Stimulated activated CD4-positive, alpha-beta T cell treated with anti-CD3 and anti-CD28 coated beads, Interleukin-1b, Interleukin-23, amount 100 ng/mL, for 24 hours (primary cell): ENCODE measurements at regions not wholly inside any gene's neighbourhood (a gene's known extent, or its start where the extent isn't known, plus 50 kb on each side); places are given as distances from the start of the nearest gene placed in this dataset.
"Not testable (repeated sequence)": the region's sequence is repeated elsewhere in the genome, so short reads cannot be mapped to it uniquely, and the experiment has no call there.

ENCODE experiments used
- DNase-seq, 4 experiments: peaks; one replicate each; pipeline ENCODE4 v3.0.0-alpha.2; 2020; ENCODE audit warnings: low read depth in 4 of 4, low spot score in 1 of 4

DNA sequence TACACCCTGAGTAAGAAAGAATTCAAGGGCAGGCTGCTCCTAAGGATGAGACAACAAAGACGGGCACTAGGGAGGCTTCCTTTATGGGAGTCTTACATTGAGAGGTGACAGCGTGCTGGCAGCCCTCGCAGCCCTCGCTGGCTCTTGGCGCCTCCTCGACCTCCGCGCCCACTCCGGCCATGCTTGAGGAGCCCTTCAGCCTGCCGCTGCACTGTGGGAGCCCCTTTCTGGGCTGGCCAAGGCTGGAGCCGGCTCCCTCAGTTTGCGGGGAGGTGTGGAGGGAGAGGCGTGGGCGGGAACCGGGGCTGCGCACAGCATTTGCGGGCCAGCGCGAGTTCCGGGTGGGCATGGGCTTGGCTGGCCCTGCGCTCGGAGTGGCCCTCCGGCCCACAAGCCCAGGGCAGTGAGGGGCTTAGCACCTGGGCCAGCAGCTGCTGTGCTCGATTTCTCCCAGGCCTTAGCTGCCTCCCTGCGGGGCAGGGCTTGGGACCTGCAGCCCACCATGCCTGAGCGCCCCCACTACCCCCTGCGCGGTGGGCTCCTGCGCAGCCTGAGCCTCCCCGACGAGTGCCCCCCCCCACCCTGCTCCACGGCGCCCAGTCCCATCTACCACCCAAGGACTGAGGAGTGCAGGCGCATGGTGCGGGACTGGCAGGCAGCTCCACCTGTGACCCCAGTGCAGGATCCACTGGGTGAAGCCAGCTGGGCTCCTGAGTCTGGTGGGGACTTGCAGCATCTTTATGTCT lies 75.3 kb downstream of the BARX1 start:
- DNase-seq, result not testable (repeated sequence)

DNA sequence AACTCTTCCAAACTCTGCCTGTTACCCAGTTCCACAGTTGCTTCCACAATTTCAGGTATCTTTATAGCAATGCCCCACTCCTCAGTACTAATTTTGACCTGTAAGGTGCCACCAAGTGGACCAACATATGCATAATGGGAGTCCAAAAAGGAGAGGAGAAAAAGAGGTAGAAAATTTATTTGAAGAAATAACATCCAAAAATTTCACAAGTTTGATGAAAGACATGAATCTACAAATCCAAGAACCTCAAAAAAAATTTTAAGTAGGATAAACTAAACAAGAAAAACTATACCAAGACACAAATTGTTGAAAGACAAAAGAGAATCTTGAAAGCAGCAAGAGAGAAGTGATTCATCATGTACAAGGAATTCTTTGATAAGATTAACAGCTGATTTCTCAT lies 79.8 kb downstream of the BARX1 start:
- no peak for DNase-seq

DNA sequence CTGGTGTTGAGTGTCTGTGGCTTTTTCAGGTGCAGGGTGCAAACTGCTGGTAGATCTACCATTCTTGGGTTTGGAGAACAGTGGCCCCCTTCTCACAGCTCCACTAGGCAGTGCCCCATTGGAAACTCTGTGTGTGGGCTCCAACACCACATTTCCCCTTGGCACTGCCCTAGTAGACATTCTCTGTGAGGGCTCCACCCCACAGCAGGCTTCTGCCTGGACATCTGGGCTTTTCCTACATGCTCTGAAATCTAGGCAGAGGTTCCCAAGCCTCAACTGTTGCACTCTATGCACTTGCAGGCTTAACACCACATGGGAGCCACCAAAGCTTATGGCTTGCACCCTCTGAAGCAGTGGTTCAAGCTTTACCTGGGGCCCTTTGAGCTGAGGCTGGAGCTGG lies 80.9 kb downstream of the BARX1 start:
- DNase-seq, result no peak

DNA sequence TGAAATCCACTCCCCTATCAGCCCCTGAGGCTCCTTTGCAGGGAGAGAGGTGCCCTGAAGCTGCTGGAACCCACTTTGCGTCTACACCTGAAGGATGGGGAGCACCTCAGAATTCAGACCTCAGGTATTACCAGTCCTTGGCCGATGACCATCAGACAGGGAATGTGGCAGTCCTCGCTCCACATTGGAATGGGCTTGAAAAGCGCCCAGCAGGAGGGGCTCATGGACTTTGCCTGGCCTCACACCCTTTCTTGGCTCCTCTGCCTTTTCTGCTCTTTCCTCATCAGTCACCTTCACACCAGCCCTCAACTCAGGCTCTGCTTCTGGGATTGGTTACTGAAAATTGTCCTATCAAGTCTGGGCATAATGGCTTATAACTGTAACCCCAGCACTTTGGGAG lies 83.9 kb downstream of the BARX1 start:
- no peak for DNase-seq

DNA sequence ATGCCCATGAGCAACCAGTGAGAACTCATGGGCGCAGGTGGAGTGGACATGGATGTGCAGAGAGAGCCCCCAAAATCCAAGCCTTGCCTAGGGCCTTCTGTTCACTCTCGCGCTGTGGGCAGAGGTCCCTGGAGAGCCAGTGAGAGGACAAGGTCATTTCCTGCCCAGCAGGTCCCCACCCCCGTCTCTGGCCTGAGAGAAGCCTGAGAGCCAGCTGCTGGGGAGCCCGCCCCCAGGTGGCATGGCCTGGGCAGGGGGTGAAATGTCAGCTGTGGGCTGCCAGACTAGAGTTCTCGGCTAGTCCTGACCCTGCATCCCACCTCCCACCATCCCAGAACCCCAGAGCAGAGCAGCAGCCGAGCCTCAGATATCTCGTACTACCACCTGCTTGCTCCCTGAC lies 85.3 kb downstream of the BARX1 start:
- no peak for DNase-seq

DNA sequence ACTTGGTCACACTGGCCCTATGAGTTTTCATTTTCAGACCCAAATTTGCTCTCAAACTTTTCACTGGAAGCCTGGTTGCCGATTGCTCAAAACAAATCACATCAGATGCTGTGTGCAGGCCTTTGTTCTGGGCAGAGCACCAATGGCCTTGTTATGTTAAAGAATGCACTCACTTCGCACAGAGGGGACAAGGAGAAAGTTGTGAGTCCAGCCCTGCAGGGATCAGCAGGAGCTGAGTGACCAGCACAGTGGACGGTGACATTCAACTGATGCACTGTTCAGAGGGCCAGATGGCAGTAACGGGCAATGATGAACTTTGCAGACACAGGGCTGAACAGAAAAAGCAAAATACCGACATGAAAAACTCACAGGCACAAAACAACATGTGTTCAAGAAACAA lies 86.1 kb downstream of the BARX1 start:
- DNase-seq, result no peak

DNA sequence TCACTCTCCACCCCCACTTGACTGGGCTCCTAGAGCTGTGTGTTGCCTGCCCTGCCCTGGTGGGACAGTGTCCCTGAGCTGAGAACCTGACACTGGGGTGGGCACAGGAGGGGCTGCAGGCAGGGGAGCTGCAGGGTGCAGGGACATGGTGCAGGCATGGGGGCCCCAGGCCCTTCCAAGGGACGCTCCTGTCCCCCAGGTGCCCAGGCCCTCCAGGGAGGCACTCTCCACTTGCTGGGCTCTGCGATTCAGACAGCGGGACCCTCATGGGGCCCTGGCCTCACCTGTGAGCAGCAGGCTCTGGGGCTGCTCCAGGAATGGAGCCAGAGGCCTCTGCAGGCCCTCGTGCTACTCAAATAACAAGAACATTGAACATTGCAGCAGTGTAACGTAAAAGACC lies 89.4 kb downstream of the BARX1 start:
- no peak for DNase-seq

DNA sequence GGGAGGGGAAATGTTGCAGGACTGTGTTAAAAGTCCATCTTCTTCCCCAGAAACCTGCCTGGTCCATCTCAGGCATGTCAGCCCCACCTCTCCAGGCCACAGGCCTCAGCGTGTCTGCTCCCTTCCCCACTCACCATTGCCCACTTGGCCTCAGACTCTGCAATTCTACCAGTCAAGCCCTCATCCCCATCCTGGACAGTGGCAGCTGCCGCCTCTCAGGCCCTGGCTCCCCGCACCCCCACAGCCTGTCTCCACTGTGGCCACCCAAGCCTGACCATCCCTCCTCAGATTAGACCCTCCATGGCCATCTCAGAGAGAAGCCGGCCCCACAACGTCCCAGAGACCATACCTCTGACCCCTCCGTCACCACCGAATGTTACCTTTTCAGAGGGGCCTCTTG lies 89.9 kb downstream of the BARX1 start:
- no peak for DNase-seq

DNA sequence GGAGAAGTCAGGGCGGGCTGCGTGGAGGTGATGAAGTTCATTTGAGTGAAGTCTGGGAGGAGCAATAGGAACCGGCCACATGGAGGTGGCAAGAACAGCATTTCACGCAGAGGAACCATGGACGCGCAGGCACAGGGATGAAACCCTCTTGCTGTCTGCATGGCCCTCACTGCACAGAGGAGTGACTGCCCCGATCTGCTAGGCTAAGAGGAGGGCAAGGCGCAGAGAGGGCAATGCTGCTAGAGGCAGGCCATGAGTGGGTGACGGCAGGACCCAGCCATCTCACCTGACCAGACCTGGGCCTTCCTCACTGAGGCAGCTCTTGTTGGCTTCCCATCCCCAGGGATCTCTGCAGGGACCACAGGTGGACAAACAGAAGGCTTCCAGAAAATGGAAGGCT lies 90.3 kb downstream of the BARX1 start:
- DNase-seq, result no peak

DNA sequence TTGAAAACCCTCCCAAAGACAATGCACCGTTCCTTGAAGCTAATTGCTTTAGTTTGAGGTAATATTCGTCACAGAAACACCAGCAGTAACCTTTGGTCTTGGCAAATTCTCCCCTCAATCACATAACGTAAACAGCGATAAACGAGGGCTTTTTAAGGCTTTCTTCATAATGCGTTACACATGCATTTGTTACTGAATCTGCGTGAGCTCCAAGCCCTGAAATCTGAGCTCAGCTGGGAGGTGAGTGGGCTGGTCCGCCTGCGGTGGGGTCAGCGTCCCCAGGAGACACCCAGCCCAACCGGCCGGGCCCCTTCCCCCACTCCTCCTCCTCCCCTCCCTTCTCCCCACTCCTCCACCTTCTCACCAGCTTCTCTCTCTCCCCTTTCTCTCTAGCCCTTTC lies 91.1 kb downstream of the BARX1 start:
- no peak for DNase-seq

DNA sequence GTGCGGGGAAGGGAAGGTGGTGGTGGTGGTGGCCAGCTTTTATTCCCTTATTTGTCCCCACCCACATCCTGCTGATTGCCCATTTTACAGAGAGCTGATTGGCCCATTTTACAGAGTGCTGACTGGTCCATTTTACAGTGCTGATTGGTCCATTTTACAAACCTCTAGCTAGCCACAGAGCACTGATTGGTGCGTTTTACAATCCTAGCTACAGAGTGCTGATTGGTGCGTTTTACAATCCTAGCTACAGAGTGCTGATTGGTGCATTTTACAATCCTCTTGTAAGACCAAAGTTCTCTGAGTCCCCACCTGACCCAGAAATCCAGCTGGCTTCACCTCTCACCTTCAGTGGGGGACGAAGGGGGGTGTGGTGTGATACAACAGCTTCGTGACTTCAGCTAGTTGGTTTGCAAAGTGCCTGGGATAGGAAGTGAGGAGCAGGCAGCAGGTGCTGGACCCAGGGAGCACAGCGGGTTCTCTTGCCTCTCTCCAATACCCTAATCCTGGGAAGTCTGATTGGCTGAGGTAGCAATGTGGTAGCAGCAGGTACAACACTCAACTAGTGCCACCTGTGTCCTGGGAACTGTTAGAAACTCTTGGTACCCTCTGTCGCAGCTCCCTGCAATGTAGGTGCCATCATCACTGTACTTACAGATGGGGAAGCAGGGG lies 92.1 kb downstream of the BARX1 start:
- no peak for DNase-seq

DNA sequence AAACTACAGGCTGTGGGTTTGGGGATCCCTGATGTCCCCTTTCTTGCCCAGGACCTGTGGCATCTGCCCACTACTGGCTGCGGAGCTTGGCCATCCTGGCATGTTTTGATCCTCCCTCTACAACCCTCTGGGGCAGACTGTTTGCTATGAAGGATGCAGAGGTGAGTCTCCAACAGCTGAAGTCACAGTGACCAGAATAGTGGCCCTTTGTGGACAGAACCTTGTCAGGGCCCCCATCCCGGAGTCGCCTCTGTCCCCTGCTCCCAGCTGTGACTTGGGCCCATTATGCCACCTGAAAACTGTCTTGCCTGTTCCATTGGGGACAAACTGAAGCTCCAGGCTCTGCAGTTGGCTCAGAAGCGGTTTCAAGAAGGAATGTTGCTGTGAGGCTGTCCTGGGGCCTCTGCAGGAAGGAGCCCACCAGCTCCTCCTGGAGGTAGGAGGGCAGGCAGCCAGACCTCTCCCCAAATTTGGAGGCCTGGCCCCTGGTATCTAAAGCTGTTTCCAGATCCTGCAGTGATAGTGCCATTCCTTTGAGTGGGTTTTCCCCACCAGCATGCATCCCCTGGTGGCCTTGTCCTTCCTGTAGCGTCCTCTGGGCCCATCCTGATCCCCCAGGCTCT lies 93.3 kb downstream of the BARX1 start:
- DNase-seq, result no peak

DNA sequence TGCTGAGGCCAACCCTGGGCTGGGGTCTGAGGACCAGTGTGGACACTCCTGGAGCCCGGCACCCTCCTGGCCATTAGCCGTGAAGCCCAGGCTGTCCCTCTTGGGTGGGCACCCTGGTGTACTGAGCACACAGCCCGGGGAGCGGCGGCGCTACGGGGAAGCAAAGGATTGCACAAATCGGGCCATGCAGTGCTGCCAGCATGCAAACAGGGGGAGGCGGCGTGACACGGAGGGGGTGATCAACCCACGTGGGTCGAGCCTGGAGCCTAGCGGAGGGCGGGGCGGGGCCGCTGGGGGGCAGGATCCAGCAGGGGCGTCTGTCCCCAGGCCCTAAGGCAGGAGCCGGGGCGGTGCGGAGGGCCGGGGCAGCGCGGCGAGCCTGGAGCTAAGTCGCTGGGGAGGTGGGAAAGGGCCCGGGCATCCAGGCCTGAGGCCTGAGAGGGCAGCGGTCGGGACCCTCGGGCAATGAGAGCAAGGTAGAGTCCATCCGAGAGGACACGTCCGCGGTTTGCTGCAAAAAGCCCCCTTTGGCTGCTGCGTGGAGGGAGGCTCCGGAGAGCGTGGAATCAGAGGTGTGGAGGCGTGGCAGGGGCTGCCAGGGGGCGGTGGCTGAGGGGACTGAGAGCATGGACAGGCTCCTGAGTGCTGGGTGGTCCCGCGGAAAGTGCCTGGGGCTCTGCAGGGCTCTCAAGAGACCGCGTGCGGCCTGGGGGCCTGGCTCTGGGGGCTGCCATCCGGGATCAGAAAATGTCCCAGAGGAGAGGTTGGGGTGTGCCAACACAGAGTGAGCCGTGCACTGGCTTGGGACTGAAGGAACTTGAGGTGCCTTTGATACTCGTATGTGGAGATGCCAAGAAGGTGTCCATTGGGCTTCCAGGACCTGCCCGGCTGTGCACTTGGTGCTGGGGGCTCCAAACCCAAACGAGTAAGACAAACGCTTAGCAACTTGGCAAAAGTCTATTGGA lies 94.2 kb downstream of the BARX1 start:
- no peak for DNase-seq

DNA sequence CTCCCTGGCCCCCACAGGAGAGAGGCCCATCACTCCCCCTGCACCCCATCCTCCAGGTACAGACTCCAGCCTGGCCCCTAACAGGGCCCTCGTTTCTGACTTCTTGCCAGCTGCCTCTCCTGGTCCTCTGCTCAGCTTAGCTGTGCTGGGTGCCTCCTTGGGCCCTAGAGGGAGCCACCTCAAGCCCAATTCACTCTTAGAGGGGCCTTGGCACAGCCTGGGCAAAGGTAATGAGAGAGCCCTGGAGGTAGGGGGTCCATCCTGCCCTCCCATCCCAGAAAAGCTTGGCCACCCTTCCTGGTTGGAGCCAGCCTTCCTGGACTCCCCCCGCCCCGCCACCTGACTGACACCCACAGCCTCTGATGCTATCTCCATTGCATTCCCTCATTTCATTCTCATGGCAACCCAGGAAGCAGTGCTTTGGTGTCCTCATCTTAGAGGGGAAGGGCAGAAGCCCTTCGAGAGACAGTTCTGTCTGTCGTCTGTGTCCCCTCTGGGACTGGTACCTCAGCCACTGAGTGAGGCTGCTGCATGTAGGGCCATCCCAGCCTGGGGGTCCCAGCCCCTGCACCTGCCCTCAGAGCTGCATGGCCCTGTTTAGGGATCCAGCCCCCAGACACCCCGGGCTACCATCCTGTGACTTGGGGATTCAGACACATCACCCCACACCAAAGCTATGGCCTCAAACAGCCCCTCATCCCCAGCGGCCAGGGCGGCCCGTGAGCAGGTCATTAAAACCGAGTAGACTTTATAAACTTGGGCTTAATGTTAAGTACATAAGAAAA lies 95.5 kb downstream of the BARX1 start:
- no peak for DNase-seq

DNA sequence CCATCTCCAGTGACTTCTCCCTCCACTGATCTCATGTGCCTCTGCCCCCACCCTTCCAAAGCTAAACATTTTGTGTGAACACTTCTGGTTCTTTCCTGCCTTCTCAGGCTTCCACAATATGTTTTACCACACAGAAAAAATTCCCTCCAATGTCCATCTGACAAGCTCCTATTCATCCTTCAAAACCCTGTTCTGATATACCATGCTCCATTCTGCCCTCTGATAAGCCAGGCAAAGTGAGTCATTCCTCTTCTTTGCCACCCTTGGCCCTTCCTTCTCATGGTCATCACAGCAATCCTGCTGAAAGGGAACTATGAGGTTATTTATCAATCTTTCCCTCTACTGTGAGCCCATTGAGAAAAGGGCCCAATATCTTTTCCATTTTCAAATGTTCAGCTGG lies 97.6 kb downstream of the BARX1 start:
- no peak for DNase-seq

DNA sequence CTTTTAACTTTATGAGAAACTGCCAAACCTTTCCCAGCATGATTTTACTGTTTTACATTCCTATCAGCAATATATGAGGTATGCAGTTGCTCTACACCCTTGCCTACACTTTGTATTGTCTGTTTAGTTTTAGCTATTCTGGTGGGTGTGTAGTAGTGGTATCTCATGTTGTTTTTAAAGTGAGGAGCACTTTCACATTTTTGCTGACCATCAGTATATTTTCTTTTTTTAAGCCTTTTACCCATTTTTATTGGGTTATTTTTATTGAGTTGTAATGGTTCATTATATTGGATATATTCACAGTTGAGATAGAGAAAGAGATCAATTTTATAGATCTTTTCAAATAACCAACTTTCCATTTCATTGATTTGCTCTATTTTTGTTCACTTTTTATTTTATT lies 102.4 kb downstream of the BARX1 start:
- DNase-seq, result no peak

DNA sequence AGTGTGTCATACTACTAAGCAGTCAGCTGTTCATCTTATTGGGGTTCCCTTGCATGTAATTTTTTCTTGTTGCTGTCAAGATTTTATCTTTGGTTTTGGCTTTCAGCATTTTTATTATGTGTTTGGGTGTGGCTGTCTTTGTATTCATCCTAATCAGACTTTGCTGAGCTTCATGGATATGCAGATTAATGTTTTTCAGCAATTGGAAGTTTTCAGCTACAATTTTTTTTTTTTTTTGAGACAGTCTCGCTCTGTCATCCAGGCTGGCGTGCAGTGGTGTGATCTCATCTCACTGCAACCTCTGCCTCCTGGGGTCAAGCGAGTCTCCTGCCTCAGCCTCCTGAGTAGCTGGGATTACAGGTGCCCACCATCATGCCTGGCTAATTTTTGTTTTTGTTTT lies 108.8 kb downstream of the BARX1 start:
- DNase-seq, result no peak

DNA sequence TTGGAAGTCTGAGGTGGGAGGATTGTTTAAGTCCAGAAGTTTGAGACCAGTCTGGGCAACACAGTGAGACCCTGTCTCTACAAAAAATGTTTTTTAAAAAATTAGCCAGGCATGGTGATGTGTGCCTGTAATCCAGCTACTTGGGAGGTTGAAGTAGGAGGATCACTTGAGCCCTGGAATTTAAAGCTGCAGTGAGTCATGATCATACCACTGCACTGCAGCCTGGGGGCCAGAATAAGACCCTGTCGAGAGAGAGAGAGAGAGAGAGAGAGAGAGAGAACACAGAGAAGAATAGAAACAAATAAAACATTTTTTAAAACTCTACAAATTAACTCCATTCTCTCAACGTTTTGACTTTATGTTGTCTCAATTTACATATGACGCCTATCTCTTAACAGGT lies 111.8 kb downstream of the BARX1 start:
- DNase-seq, result no peak

DNA sequence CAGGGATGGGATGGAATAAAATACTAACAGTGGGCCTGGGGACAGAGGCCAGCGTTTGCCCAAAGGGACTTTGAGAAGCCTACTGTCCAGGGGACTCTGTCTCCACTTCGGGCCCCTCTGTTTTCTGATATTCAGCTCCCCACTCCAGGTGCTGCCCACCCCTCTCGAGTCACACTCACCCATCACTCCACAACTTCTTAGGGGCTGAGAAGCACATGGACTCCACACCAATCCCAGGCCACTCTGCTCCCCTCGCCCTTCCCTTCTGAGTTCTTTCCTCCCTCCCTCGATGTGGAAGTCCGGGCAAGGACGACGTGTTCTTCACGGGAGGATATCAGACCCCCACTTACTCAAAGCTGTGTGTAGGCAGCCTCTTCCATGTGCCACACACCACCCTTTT lies 124.5 kb downstream of the BARX1 start:
- DNase-seq, result no peak

DNA sequence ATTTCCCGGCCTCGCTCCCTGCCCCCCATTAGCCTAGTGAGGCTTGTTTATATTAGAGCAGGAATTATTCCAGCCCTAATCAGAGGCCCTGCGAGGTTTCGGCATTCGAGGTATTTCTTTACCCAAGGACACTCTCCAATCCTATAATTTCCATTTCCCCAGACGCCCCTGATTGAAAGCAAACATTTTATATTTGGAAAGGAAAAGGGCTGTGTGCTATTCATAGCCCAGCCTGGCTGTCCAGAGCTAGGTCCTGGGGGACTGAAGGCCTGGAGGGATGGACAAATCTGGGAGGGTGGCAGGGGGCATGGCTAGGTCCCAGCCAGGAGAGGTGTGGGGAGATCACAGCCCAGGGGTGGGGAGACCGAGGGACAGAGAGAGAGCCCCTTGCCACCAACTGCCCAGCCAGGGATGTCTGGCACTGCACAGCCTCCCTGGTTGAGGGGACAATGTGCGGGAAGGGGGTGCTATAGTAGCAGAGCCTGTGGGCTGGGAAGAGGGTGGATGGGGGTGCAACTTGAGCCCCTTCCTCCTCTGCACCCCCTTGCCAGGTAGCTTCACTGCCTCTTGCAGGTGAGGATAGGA lies 125.1 kb downstream of the BARX1 start:
- no peak for DNase-seq
